Osteoblast (primary cell): ENCODE measurements at regions not wholly inside any gene's neighbourhood (a gene's known extent, or its start where the extent isn't known, plus 50 kb on each side); places are given as distances from the start of the nearest gene placed in this dataset.

ENCODE experiments used
- DNase-seq: peaks from one replicate; pipeline ENCODE4 v3.0.0; 2011; ENCODE audit warnings: low spot score, mixed read lengths; ENCODE audit not compliant: insufficient read length; ENCODE audit errors: missing footprints
- H2AFZ ChIP-seq: 2 replicates; pipeline ENCODE4 v1.6.0; 2011; ENCODE audit warnings: mild to moderate bottlenecking, low read length
- H3K27ac ChIP-seq: 2 replicates; pipeline ENCODE4 v1.5.1; 2011; ENCODE audit warnings: mild to moderate bottlenecking, low read depth, low read length, moderate library complexity
- H3K27me3 ChIP-seq: 2 replicates; pipeline ENCODE4 v1.6.0; 2012; ENCODE audit warnings: mild to moderate bottlenecking, control low read depth, inconsistent platforms, low read length, moderate library complexity; ENCODE audit not compliant: insufficient read depth
- H3K36me3 ChIP-seq: 2 replicates; pipeline ENCODE4 v1.5.1; 2011; ENCODE audit warnings: mild to moderate bottlenecking, low read length, control low read depth, moderate library complexity; ENCODE audit not compliant: insufficient read depth
- H3K4me1 ChIP-seq: 2 replicates; pipeline ENCODE4 v1.5.1; 2011; ENCODE audit warnings: mild to moderate bottlenecking, low read length, control low read depth, moderate library complexity; ENCODE audit not compliant: insufficient read depth
- H3K4me2 ChIP-seq: 2 replicates; pipeline ENCODE4 v1.6.0; 2011; ENCODE audit warnings: mild to moderate bottlenecking, low read length; ENCODE audit not compliant: insufficient read depth
- H3K4me3 ChIP-seq: fragments of 200-600 bp; sonication (generic); 3 replicates; pipeline ENCODE4 v1.5.1; 2012; ENCODE audit warnings: mild to moderate bottlenecking, low read length, inconsistent platforms; ENCODE audit not compliant: insufficient read depth
- H3K79me2 ChIP-seq: 2 replicates; pipeline ENCODE4 v1.6.0; 2012; ENCODE audit warnings: mild to moderate bottlenecking, low read length, control low read depth, inconsistent platforms; ENCODE audit not compliant: insufficient read depth
- H3K9me3 ChIP-seq: 2 replicates; pipeline ENCODE4 v1.5.1; 2011; ENCODE audit warnings: low read depth, low read length, control low read depth
- H4K20me1 ChIP-seq: 2 replicates; pipeline ENCODE4 v1.6.0; 2012; ENCODE audit warnings: mild to moderate bottlenecking, low read length, control low read depth; ENCODE audit not compliant: insufficient read depth
- CTCF ChIP-seq: IDR thresholded peaks from 2 replicates; pipeline ENCODE4 v1.5.1; 2011; ENCODE audit warnings: mild to moderate bottlenecking, low read depth, low read length, moderate library complexity; ENCODE audit errors: extremely low read depth

DNA sequence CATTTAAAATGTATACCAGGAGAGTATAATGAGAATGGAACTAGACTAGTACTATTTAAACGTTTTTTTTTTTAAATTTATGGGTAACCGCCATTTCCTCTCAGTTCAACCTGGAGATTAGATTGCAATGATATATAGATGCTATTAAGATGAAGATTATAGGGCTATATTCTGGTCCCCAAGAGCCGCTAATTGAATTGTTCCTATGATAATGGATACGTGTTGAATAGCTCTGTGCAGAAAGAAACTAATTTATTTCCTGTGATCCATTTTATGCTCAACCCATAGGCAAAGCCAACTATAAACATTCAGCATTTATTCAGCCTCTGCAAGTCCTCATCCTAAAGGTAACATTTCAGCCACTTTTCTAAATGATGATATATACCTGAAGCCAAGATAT is 1595.1 kb upstream of the SEL1L start:
- no peaks in the 10 kb centered on the region for H3K36me3 ChIP-seq
- H3K4me1 ChIP-seq, result no peaks in the 10 kb centered on the region
- no peak for TF ChIP-seq CTCF
- H3K4me2 ChIP-seq, result no peak overlapping the region
- no peak overlapping the region for H3K27ac ChIP-seq
- H3K79me2 ChIP-seq, result no peaks in the 10 kb centered on the region
- no peak overlapping the region for H2AFZ ChIP-seq
- peaks cover 4% of the 10 kb centered on the region for H3K9me3 ChIP-seq
- no peak overlapping the region for H3K4me3 ChIP-seq
- H3K27me3 ChIP-seq, result no peaks in the 10 kb centered on the region
- H4K20me1 ChIP-seq, result no peaks in the 10 kb centered on the region
- DNase-seq, result no peak

GRCh38 chr14:83129496-83129895 is 1595.8 kb upstream of the SEL1L start:
- no peak for TF ChIP-seq CTCF
- Histone ChIP-seq H3K4me2 (no peak overlapping the region), H2AFZ (no peak overlapping the region), H3K27ac (no peak overlapping the region), H3K36me3 (no peaks in the 10 kb centered on the region), H3K4me1 (no peaks in the 10 kb centered on the region), H3K4me3 (no peak overlapping the region), H3K79me2 (no peaks in the 10 kb centered on the region), H3K9me3 (peaks cover 4% of the 10 kb centered on the region), H4K20me1 (no peaks in the 10 kb centered on the region), H3K27me3 (no peaks in the 10 kb centered on the region)
- no peak for DNase-seq

- H2AFZ ChIP-seq, result no peak overlapping the region
- no peak for DNase-seq
Measured at GRCh38 chr14:83133981-83134645, 1600.5 kb upstream of the SEL1L start.

GRCh38 chr14:83140756-83141155 is 1607.1 kb upstream of the SEL1L start:
- H3K27me3 ChIP-seq, result no peaks in the 10 kb centered on the region
- H3K4me2 ChIP-seq, result no peak overlapping the region
- no peaks in the 10 kb centered on the region for H3K36me3 ChIP-seq
- no peaks in the 10 kb centered on the region for H3K79me2 ChIP-seq
- no peaks in the 10 kb centered on the region for H3K9me3 ChIP-seq
- H3K27ac ChIP-seq, result no peak overlapping the region
- H3K4me1 ChIP-seq, result no peaks in the 10 kb centered on the region
- no peak for TF ChIP-seq CTCF
- no peak overlapping the region for H2AFZ ChIP-seq
- H4K20me1 ChIP-seq, result no peaks in the 10 kb centered on the region
- no peak overlapping the region for H3K4me3 ChIP-seq
- no peak for DNase-seq

More at GRCh38 chr14:83133981-83134645, 1600.5 kb upstream of the SEL1L start:
- Histone ChIP-seq H3K27me3 (no peaks in the 10 kb centered on the region), H3K27ac (no peak overlapping the region), H3K79me2 (no peaks in the 10 kb centered on the region), H3K4me2 (no peak overlapping the region), H3K4me1 (no peaks in the 10 kb centered on the region), H4K20me1 (no peaks in the 10 kb centered on the region), H3K4me3 (no peak overlapping the region), H3K9me3 (no peaks in the 10 kb centered on the region), H3K36me3 (no peaks in the 10 kb centered on the region)
- no peak for TF ChIP-seq CTCF
